Thymus (tissue), 11 donors: ENCODE measurements at regions not wholly inside any gene's neighbourhood (a gene's known extent, or its start where the extent isn't known, plus 50 kb on each side); places are given as distances from the start of the nearest gene placed in this dataset.

Experiments used
- DNase-seq, 9 donors: peaks; one replicate each; pipeline ENCODE4 v3.0.0-alpha.2; 2013; ENCODE audit warnings: low spot score in 9 of 9, low read depth in 6 of 9, missing footprints in 1 of 9
- H3K27ac ChIP-seq, 2 donors: one replicate each; pipeline ENCODE4 v1.5.1; 2013; ENCODE audit warnings: control low read depth in 1 of 2, low read depth in 1 of 2, low read length in 1 of 2, mild to moderate bottlenecking in 1 of 2, moderate library complexity in 1 of 2
- H3K27me3 ChIP-seq, 2 donors: one replicate each; pipeline ENCODE4 v1.5.1; 2013; ENCODE audit warnings: low read length in 1 of 2; ENCODE audit not compliant: control insufficient read depth in 2 of 2, insufficient read depth in 1 of 2
- H3K36me3 ChIP-seq, 2 donors: one replicate each; pipeline ENCODE4 v1.5.1; 2013; ENCODE audit warnings: low read length in 1 of 2, mild to moderate bottlenecking in 1 of 2, moderate library complexity in 1 of 2; ENCODE audit not compliant: control insufficient read depth in 2 of 2, insufficient read depth in 2 of 2
- H3K4me1 ChIP-seq, 2 donors: one replicate each; pipeline ENCODE4 v1.5.1; 2013; ENCODE audit warnings: low read length in 2 of 2; ENCODE audit not compliant: control insufficient read depth in 2 of 2, insufficient read depth in 2 of 2
- H3K4me3 ChIP-seq, 2 donors: one replicate each; pipeline ENCODE4 v1.5.1; 2013; ENCODE audit warnings: low read length in 2 of 2, control low read depth in 1 of 2, mild to moderate bottlenecking in 1 of 2
- H3K9me3 ChIP-seq, 2 donors: one replicate each; pipeline ENCODE4 v1.5.1; 2013; ENCODE audit warnings: low read length in 1 of 2, mild to moderate bottlenecking in 1 of 2; ENCODE audit not compliant: control insufficient read depth in 2 of 2, insufficient read depth in 1 of 2
- WGBS: extraction: QIAGEN DNeasy Blood & Tissue Kit; methylation state at CpG from one replicate; pipeline ENCODE4 v1.1.7; 2013; 5-methylcytosine and 5-hydroxymethylcytosine counted together
- donor health status: healthy.

DNA sequence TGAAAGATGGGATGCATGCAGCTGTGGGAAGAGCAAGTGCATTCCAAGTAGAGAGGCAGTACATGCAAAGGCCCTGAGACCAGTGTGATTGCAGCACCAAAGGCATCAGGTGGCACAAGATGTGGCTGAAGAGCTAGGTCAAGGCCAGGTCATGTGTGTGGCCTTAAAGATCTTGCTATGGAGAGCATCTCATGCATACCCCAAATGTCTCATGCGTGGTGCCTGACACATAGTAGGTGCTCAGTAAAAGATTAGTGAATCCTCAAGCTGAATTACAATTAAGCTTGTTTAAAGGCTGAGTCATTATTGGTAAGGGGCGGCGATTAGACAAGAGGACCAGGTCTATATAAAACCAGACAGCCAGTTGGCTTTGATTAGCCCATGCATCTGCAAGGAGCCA is 336.6 kb downstream of the FGFR2 start:
- no peak overlapping the region for H3K4me3 ChIP-seq
- H3K27ac ChIP-seq, result no peak overlapping the region
- WGBS, result 95% methylated on average over 3 of the region's 3 CpGs
- H3K36me3 ChIP-seq, result no peaks in the 10 kb centered on the region
- H3K4me1 ChIP-seq, result no peaks in the 10 kb centered on the region
- no peak for DNase-seq
- no peaks in the 10 kb centered on the region for H3K9me3 ChIP-seq
- no peaks in the 10 kb centered on the region for H3K27me3 ChIP-seq

GRCh38 chr10:121262774-121263430 is 335.3 kb downstream of the FGFR2 start:
- H3K36me3 ChIP-seq, result no peaks in the 10 kb centered on the region
- H3K9me3 ChIP-seq, result no peaks in the 10 kb centered on the region
- WGBS, result 71% methylated on average over 10 of the region's 10 CpGs
- H3K27me3 ChIP-seq, result no peaks in the 10 kb centered on the region
- no peak overlapping the region for H3K27ac ChIP-seq
- no peak overlapping the region for H3K4me3 ChIP-seq
- DNase-seq, result no peak
- H3K4me1 ChIP-seq, result no peaks in the 10 kb centered on the region

- H3K36me3 ChIP-seq, result no peaks in the 10 kb centered on the region
- no peak overlapping the region for H3K27ac ChIP-seq
- WGBS, result 82% methylated on average over 6 of the region's 6 CpGs
- no peaks in the 10 kb centered on the region for H3K27me3 ChIP-seq
- H3K9me3 ChIP-seq, result no peaks in the 10 kb centered on the region
- no peaks in the 10 kb centered on the region for H3K4me1 ChIP-seq
- H3K4me3 ChIP-seq, result no peak overlapping the region
- no peak for DNase-seq
Measured at GRCh38 chr10:121263431-121263783, 334.8 kb downstream of the FGFR2 start.

GRCh38 chr10:121265360-121266123 is 332.7 kb downstream of the FGFR2 start:
- H3K27me3 ChIP-seq, result no peaks in the 10 kb centered on the region
- no peaks in the 10 kb centered on the region for H3K9me3 ChIP-seq
- H3K36me3 ChIP-seq, result no peaks in the 10 kb centered on the region
- no peak for DNase-seq
- H3K4me1 ChIP-seq, result no peaks in the 10 kb centered on the region
- no peak overlapping the region for H3K27ac ChIP-seq
- no peak overlapping the region for H3K4me3 ChIP-seq
- WGBS, result 70% methylated on average over 6 of the region's 6 CpGs

DNA sequence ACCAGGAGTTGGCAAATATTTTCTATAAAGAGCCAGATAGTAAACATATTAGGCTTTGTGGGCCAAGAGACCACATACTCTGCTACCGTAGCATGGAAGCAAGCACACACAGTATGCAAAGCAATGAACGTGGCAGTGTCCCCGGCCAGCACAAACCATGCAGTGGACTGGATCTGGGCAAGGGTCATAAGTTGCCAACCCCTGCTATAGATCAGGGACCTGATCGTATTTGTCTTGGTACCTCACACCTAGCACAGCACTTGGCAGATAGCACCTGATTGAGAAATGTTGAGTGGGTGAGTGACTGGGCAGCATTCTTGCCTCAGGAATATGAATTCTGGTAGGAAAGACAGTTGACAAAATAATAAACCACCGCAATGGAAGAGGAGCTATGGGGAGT is 331.9 kb downstream of the FGFR2 start:
- Histone ChIP-seq H3K4me3 (no peak overlapping the region), H3K9me3 (no peaks in the 10 kb centered on the region), H3K27me3 (no peaks in the 10 kb centered on the region), H3K36me3 (no peaks in the 10 kb centered on the region), H3K27ac (no peak overlapping the region), H3K4me1 (no peaks in the 10 kb centered on the region)
- WGBS, result 92% methylated on average over 5 of the region's 5 CpGs
- DNase-seq, result no peak

GRCh38 chr10:121267236-121268003 is 330.8 kb downstream of the FGFR2 start:
- 96% methylated on average over 11 of the region's 11 CpGs for WGBS

GRCh38 chr10:121268363-121268762 is 329.9 kb downstream of the FGFR2 start:
- DNase-seq, result no peak
- Histone ChIP-seq H3K27me3 (no peaks in the 10 kb centered on the region), H3K36me3 (no peaks in the 10 kb centered on the region), H3K9me3 (no peaks in the 10 kb centered on the region), H3K27ac (no peak overlapping the region), H3K4me1 (no peaks in the 10 kb centered on the region), H3K4me3 (no peak overlapping the region)
- WGBS, result 92% methylated on average over 5 of the region's 5 CpGs

More at GRCh38 chr10:121267236-121268003, 330.8 kb downstream of the FGFR2 start:
- Histone ChIP-seq H3K36me3 (no peaks in the 10 kb centered on the region), H3K4me1 (no peaks in the 10 kb centered on the region), H3K27ac (no peak overlapping the region), H3K9me3 (no peaks in the 10 kb centered on the region), H3K27me3 (no peaks in the 10 kb centered on the region), H3K4me3 (no peak overlapping the region)
- DNase-seq, result no peak

GRCh38 chr10:121268863-121269432 is 329.3 kb downstream of the FGFR2 start:
- H3K36me3 ChIP-seq, result no peaks in the 10 kb centered on the region
- no peaks in the 10 kb centered on the region for H3K9me3 ChIP-seq
- no peaks in the 10 kb centered on the region for H3K4me1 ChIP-seq
- H3K27me3 ChIP-seq, result no peaks in the 10 kb centered on the region
- H3K27ac ChIP-seq, result no peak overlapping the region
- no peak overlapping the region for H3K4me3 ChIP-seq
- DNase-seq, result no peak
- 89% methylated on average over 4 of the region's 4 CpGs for WGBS

- Histone ChIP-seq H3K36me3 (no peaks in the 10 kb centered on the region), H3K9me3 (no peaks in the 10 kb centered on the region), H3K27ac (no peak overlapping the region), H3K4me1 (no peaks in the 10 kb centered on the region), H3K4me3 (no peak overlapping the region), H3K27me3 (no peaks in the 10 kb centered on the region)
- no peak for DNase-seq
- WGBS, result 96% methylated on average over 7 of the region's 7 CpGs
Measured at GRCh38 chr10:121270906-121271305, 327.3 kb downstream of the FGFR2 start.
